MM.1S (cell line): ENCODE measurements at regions not wholly inside any gene's neighbourhood (a gene's known extent, or its start where the extent isn't known, plus 50 kb on each side); places are given as distances from the start of the nearest gene placed in this dataset.

Experiments used
- CTCF ChIP-seq: fragments of 300-600 bp; sonication (generic); IDR thresholded peaks from 2 replicates; pipeline ENCODE4 v1.5.1; 2016; ENCODE audit warnings: antibody characterized with exemption, low read length, mixed read lengths
- EZH2 ChIP-seq: fragments of 300-600 bp; sonication (generic); optimal IDR thresholded peaks from 2 replicates; pipeline ENCODE3; 2017; ENCODE audit warnings: low read depth, mild to moderate bottlenecking, antibody characterized with exemption, low read length, mixed read lengths
- EZH2phosphoT487 ChIP-seq: fragments of 300-600 bp; sonication (generic); IDR thresholded peaks from 2 replicates; pipeline ENCODE4 v1.6.1; 2018; ENCODE audit warnings: antibody characterized with exemption, low read length

- TF ChIP-seq CTCF (no peak), EZH2 (no peak), EZH2phosphoT487 (no peak)
These were observed 73.3 kb upstream of the YPEL5 start for GRCh38 chr2:30073523-30073922.
